NCI-H1092 treated with DMSO at 0.1 percent for 48 hours (cell line): ENCODE measurements at regions not wholly inside any gene's neighbourhood (a gene's known extent, or its start where the extent isn't known, plus 50 kb on each side); places are given as distances from the start of the nearest gene placed in this dataset.

Experiments used
- DNase-seq: peaks from one replicate; lab custom pipeline; 2025; lab: John Stamatoyannopoulos, UW

- no peak for DNase-seq
Measured at GRCh38 chr3:933326-933725, 159.5 kb upstream of the CNTN6 start.

DNA sequence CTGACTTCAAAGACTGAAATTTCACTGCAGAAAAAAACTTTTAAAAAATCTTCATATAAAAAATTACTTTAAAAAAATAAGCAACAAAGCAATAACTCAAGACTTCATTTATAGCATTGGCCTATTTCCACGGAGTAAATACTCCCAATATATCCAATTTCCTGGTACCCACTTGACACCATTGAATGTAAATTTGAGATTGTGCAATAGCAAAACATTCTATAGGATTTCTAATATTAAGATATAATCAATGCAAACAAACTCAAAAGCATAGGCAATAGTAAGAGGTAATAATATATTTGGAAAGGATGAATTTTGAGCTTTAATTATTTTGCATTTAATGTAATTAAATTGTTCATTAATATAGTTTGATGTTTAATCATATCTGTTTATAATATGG, 148.0 kb upstream of the CNTN6 start:
- no peak for DNase-seq

DNA sequence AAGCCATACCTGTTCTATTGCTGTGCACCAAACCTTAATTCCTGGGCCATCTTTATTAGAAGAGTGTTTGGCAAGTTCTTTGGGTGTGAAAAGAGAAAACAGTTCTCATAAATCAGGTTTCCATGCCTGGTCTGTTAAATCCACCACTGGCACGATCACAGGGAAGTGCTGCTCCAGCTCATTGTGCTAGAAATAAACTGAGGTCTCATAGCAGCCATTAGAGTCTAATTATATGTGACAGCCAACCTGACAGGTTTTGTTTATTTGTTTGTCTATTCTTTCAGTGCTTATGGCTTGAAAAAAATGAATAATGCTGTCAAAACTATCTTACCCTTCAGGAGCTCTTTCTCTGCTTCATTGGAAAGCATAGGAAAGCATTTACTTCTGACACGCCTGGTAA, 147.1 kb upstream of the CNTN6 start:
- DNase-seq, result no peak

DNA sequence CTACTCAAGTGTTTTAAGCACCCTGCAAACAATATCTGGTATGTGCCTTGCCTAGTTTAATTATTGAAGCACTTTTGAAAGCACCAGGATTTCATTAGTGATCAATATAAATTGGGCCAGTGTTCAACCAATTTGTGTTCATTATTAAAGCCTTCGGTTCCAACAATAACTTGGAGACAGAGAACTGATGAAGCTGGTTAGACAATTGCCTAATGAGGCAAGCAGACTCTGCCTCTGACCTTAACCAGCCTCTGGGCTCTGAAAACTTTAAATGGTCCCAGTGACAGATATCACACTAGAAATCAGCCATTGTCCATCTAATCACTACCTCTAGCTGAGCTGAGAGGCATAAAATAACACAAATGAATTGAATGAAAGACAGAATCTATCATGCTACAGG, 139.9 kb upstream of the CNTN6 start:
- no peak for DNase-seq

DNA sequence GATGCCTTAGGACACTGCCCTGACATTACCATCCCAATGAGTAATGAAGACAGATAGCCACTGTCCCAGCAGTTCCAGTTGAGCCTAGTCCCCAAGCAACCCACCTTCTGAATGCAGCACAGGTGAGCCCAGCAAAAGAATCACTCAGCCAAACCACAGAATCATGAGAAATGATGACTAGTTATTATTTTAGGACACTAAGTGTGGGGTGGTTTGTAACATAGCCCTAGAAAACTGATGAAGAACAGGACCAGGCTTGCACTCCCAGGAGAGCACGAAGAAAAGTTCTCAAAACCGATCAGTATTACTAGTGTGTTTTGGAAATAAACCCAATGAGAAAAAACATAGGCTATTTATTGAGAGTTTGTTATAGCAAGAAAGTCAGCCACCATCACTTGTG, 129.6 kb upstream of the CNTN6 start:
- no peak for DNase-seq

- DNase-seq, result no peak
Measured at GRCh38 chr3:963755-964154, 129.1 kb upstream of the CNTN6 start.

DNA sequence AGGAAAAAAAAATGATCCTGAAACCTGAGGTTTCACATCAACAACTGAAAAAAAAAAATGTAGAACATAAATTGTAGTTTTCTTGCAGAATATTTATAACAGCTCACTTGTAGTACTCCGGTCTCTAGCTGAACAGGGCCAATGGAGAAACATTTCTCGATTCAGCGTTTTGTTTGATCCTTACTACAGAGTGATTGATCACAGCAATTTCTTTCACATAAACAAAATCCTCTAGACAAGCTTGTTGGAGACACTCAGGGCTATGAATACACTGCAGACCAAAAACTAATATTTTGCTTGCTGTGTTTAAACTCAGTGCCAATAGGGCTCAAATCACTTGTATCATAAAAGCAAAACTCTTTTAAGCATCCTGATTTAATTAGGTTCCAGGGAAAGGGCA, 127.0 kb upstream of the CNTN6 start:
- DNase-seq, result no peak

DNA sequence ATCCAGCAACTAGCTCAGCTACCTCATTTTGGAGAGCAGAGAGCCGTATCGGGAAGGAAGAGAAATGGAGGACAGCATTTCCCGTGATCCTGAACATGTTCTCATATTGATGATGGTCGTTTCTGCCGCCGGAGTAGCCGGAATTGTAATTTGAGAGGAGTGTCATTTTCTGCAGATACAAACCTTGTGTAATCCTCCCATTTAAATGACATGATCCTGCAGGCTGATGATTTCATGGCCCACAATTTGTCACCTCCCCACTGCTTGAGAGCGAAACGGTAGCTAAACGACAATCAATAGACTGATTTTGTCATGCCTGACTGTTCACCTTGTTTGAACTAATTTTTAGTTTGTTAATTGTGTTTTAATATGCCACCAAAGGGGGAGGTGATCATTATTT, 126.5 kb upstream of the CNTN6 start:
- DNase-seq, result no peak

- DNase-seq, result no peak
Measured at GRCh38 chr3:973340-973739, 119.5 kb upstream of the CNTN6 start.

GRCh38 chr3:976006-976405, 116.8 kb upstream of the CNTN6 start:
- no peak for DNase-seq

GRCh38 chr3:981156-981555, 111.7 kb upstream of the CNTN6 start:
- DNase-seq, result no peak

DNA sequence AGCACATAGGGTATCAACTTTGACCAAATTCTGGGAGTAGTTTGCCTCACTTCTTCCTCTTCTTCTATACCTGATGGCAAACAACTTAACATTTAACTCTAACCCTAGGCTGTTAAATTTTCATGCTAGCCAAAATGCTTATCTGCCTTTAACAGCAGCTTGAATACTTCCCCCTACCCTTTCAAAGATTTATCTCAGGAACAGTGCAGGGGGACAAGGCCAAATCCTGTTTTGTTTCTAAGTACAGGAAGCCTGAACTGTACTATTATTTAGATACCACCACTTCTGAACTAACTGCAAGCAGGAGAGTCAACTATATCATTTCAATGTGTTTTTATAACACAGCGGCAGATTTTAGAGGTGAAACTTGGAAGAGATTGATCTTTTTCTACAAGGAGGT, 104.0 kb upstream of the CNTN6 start:
- DNase-seq, result no peak

DNA sequence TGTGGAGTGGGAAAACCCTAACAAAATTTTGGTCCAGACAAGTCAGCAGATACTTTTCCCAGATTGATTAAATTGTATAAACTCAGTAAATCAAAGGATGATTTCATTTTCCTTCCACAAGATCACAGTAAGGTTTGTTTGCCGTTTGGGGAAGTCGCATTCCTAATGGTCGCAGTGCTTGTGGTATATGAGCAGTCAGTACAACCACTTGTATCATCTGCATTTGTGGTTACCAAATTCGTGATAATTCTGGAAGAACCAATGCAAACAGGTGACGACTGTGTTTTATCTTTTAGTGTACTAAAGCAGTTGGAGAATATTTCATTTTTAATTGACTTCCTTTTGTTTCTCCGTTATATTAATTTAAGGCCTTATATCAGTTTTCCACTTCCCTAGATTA, 100.0 kb upstream of the CNTN6 start:
- no peak for DNase-seq

- no peak for DNase-seq
Measured at GRCh38 chr3:1002010-1002409, 90.8 kb upstream of the CNTN6 start.

- DNase-seq, result no peak
Measured at GRCh38 chr3:1007866-1008265, 85.0 kb upstream of the CNTN6 start.

GRCh38 chr3:1010228-1010627, 82.6 kb upstream of the CNTN6 start:
- DNase-seq, result no peak

DNA sequence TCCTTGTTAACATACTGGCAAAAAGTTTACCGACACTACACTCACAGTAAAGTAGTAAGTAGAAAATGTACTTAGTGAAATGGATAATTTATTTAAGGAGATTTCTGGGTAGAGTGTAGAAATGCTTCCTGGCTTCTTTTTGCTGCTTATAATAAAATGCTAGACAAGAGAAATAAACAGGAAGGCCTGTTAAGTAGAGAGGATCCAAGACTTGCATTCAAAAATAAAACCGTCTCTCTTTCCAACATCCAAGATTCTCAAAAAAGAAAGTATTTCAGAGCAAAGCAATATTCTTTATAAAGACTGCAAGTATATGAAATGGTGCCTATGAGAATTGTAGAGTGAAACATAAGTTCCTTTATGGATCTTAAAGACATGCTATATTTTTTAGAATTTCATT, 77.0 kb upstream of the CNTN6 start:
- DNase-seq, result no peak

DNA sequence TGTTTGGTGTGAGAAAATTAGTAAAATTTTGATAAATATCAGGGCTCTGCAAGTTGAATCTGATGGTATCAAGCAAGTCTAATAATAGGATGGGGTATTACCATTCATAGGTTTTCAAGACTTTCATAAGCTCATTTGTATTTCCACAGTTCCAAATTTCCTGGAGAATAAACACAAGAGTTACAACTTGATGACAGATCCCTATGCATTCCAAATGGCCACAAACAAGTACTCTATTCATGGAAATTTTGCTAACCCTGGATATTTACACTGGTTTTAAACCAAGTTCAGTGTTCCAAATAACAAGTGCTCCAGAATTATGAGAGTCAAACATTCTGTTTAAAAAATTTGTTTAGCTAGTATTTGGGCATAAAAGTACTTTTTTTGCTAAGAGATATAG, 75.0 kb upstream of the CNTN6 start:
- no peak for DNase-seq

DNA sequence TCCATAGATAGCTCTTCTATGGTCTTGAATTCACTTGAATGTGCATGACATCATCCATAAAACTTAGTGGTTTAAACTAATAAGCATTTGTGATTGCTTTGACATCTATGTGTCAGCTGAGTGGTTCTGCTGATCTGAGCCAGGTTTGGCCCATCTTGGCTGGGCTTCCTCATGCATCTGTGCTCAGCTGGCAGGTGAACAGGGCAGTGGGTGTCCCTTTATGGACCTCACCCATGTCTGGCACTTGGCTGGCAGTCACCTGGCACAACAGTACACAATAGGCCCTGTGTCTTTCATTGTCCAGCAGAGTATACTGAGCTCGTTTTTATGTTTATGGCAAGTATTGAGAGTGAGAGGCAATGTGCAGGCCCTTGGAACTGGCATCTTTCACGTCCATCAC, 73.7 kb upstream of the CNTN6 start:
- DNase-seq, result no peak

- DNase-seq, result no peak
Measured at GRCh38 chr3:1026395-1026794, 66.4 kb upstream of the CNTN6 start.

DNA sequence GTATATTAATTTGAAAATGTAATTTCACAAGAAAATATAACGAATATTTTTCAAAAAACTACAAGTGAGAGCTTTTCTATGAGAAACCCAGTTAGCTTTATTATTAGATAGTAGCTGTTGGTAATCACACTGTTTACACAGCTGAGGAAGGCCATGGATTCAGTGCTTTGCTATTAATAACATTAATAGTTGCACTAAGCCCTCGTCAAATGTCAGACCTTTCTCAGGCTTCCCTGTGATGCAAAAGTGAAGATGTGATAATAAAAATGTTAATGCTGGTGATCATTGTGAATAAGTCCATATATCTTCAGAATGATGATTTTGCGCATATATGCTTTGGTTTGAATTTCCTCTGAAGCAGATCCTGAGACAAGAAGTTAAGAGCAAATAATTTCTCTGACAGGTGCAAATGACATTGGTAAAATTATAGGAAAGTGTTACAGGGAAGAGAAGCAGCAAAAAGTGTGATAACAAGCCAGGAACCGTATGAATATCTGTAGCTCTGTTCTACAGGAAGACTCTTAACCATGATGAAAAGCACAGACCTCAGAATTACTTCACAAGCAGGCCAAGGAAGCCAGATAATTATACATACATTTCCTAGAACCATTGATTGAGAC, 56.5 kb upstream of the CNTN6 start:
- no peak for DNase-seq

- DNase-seq, result no peak
Measured at GRCh38 chr3:1037631-1038030, 55.2 kb upstream of the CNTN6 start.
